ENCODE measurements at regions not wholly inside any gene's neighbourhood (a gene's known extent, or its start where the extent isn't known, plus 50 kb on each side); places are given as distances from the start of the nearest gene placed in this dataset.
"Not testable (repeated sequence)": the region's sequence is repeated elsewhere in the genome, so short reads cannot be mapped to it uniquely, and the experiment has no call there.

- no peak for DNase-seq
Observed at GRCh38 chr1:209100460-209100859, 483.1 kb upstream of the CAMK1G start.

- no peak for DNase-seq
Observed at GRCh38 chr1:209101106-209101505, 482.4 kb upstream of the CAMK1G start.

- DNase-seq, result no peak
Observed at GRCh38 chr1:209102120-209102519, 481.4 kb upstream of the CAMK1G start.

GRCh38 chr1:209102531-209102930 lies 481.0 kb upstream of the CAMK1G start:
- DNase-seq, result no peak

GRCh38 chr1:209103092-209103491 lies 480.4 kb upstream of the CAMK1G start:
- DNase-seq, result peak; percentile 89

GRCh38 chr1:209104646-209105045 lies 478.9 kb upstream of the CAMK1G start:
- DNase-seq, result no peak

GRCh38 chr1:209105701-209106100 lies 477.8 kb upstream of the CAMK1G start:
- no peak for DNase-seq

GRCh38 chr1:209106237-209106741 lies 477.2 kb upstream of the CAMK1G start:
- peak; percentile 50 for DNase-seq

- DNase-seq, result no peak
Observed at GRCh38 chr1:209106861-209107260, 476.7 kb upstream of the CAMK1G start.

- no peak for DNase-seq
Observed at GRCh38 chr1:209107535-209107934, 476.0 kb upstream of the CAMK1G start.

GRCh38 chr1:209109001-209109785 lies 474.3 kb upstream of the CAMK1G start:
- no peak for DNase-seq

- DNase-seq, result no peak
Observed at GRCh38 chr1:209113521-209113920, 470.0 kb upstream of the CAMK1G start.

- no peak for DNase-seq
Observed at GRCh38 chr1:209116705-209117104, 466.8 kb upstream of the CAMK1G start.

GRCh38 chr1:209123601-209124000 lies 459.9 kb upstream of the CAMK1G start:
- no peak for DNase-seq

- not testable (repeated sequence) for DNase-seq
Observed at GRCh38 chr1:209129091-209129490, 454.4 kb upstream of the CAMK1G start.

- DNase-seq, result no peak
Observed at GRCh38 chr1:209130886-209131285, 452.6 kb upstream of the CAMK1G start.

GRCh38 chr1:209132736-209133467 lies 450.6 kb upstream of the CAMK1G start:
- DNase-seq, result no peak

GRCh38 chr1:209134001-209134400 lies 449.5 kb upstream of the CAMK1G start:
- no peak for DNase-seq

- DNase-seq, result no peak
Observed at GRCh38 chr1:209143916-209144315, 439.6 kb upstream of the CAMK1G start.

GRCh38 chr1:209150114-209150513 lies 433.4 kb upstream of the CAMK1G start:
- no peak for DNase-seq

GRCh38 chr1:209153411-209153810 lies 430.1 kb upstream of the CAMK1G start:
- DNase-seq, result no peak

GRCh38 chr1:209154912-209155311 lies 428.6 kb upstream of the CAMK1G start:
- no peak for DNase-seq

GRCh38 chr1:209155546-209155945 lies 428.0 kb upstream of the CAMK1G start:
- no peak for DNase-seq

GRCh38 chr1:209156991-209157390 lies 426.5 kb upstream of the CAMK1G start:
- no peak for DNase-seq

Measured in NCI-H1694 treated with DMSO at 0.1 percent for 48 hours (cell line).